ENCODE measurements at regions not wholly inside any gene's neighbourhood (a gene's known extent, or its start where the extent isn't known, plus 50 kb on each side); places are given as distances from the start of the nearest gene placed in this dataset.

DNA sequence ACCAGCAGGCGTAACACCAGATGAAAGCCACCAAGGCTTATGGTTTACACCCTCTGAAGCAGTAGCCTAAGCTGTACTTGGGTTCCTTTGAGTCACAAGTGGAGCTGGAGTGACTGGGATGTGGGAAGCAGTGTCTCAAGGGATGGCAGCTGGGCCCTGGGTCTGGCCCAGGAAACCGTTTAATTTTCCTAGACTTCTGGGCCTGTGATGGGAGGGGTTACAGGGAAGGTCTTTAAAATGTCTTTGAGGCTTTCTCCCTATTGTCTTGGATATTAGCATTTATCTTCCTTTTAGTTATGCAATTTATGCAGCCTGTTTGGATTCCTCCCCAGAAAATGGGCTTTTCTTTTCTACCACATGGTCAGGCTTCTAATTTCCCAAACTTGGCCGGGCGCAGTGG is 568.2 kb downstream of the ANKRD7 start:
- TF ChIP-seq, protein P1, sequence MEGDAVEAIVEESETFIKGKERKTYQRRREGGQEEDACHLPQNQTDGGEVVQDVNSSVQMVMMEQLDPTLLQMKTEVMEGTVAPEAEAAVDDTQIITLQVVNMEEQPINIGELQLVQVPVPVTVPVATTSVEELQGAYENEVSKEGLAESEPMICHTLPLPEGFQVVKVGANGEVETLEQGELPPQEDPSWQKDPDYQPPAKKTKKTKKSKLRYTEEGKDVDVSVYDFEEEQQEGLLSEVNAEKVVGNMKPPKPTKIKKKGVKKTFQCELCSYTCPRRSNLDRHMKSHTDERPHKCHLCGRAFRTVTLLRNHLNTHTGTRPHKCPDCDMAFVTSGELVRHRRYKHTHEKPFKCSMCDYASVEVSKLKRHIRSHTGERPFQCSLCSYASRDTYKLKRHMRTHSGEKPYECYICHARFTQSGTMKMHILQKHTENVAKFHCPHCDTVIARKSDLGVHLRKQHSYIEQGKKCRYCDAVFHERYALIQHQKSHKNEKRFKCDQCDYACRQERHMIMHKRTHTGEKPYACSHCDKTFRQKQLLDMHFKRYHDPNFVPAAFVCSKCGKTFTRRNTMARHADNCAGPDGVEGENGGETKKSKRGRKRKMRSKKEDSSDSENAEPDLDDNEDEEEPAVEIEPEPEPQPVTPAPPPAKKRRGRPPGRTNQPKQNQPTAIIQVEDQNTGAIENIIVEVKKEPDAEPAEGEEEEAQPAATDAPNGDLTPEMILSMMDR (IDR thresholded peaks at IDR 0.05 in 4 of 5, conservative IDR thresholded peaks at IDR 0.05 in 1 of 5) = no peak
- TF ChIP-seq POLR2A (IDR thresholded peaks at IDR 0.05) = no peak

All from gastrocnemius medialis (tissue), 4 donors.